ENCODE measurements at regions not wholly inside any gene's neighbourhood (a gene's known extent, or its start where the extent isn't known, plus 50 kb on each side); places are given as distances from the start of the nearest gene placed in this dataset.

DNA sequence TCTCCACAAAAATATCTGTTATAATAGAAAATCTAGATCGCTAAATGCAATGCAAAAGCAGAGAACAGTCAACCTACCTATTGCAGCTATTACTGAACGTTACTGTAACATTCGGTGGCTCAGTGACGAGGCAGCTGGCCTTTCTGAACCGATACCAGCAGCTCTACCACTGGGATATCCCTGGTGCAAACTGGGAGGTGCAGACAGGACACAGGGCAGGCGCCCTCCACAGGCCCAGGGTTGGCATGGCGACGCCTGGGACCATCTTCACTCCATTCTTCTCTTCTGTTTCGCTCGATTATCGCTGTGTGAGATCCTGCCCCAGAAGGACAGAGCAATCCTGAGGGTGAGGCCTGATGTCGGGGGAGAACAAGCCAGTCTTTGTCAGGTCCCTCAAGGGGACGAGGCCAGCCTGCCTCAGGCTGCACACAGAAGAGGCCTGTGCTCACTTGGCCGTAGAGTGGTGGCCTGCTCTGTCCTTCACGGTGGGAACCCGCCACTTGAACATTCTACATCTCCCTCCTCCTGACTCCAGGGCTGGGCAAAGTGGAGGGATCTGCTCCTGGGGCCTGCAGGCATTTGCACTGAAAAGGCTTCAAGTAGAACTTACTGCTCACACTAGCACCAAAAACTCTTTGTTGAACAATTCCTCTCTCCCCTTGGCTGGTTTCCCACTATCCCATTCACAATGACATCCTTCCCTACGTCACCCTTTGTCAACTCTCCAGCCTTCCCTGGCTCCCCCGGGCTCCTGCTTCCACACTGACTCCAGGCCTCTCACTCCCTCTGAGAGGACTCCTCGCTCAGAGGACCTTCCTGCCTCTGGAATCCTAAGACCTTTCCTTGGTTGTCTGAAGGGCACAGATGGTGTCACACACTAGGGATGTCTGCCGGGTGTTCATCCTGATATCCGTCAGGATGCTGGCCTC, 49.7 kb downstream of the CYRIA start:
- no peak for DNase-seq

DNA sequence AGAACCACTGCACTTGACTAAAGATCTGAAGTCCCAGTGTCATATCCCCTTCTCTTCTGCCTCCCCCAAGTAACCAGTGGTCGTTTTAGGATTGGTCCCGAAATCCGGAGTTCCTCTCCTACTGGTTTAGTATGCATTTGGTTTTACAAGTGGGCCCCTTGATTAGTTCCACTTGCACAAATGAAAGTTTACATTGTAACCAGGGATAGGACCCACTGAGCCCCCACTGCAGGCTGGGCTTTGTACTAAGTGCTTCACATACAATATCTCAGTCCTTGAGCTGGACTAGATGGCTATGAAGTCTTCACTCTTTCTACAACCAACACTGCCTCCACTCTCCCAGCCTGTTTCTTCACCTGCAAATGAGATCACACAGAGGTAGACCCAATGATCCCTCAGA, 50.4 kb downstream of the CYRIA start:
- DNase-seq: no peak

- DNase-seq: no peak
Observed at GRCh38 chr2:16614314-16614860, 51.2 kb downstream of the CYRIA start.

DNA sequence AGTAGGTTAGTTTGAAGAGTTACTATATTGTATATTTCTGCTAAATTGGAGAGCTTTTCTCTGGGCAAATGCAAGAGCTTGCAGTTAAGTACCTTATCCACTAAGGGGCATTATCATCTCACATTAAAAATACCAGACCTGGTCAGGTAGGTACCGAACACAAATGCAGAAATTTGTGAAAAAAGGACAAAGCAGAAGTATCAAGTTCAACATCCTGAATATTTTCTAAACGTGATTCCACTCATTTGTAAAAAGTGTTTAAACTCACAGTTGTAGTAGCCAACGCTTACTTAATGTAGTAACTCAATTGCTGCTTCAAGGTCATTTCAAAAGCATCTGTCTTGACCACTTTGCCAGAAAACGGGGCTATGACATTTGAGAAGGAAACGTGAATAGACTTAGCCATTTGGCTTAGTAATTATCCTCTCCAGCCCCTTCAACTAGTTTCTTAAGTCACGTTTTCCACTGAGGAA, 52.1 kb downstream of the CYRIA start:
- no peak for DNase-seq

DNA sequence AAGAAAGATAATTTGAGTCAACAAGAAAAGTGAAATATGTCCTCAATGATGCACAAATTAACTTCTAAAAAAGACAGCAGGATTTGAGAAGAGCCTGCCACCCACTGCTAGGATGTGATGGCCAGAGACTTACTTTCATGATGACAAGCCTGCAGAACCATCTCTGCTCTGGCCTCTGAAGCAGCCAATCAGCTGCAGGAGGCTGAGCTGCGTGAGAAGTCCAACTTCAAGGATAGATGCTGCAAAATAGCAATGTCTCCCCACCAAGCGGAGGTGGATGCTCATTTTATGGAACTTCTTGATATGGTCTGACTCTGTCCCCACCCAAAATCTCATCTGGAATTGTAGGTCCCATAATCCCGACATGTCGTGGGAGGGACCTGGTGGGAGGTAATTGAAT, 53.1 kb downstream of the CYRIA start:
- DNase-seq: no peak

GRCh38 chr2:16609786-16610185, 55.8 kb downstream of the CYRIA start:
- DNase-seq: no peak

- DNase-seq: peak; percentile 25
Observed at GRCh38 chr2:16608661-16609643, 56.7 kb downstream of the CYRIA start.

DNA sequence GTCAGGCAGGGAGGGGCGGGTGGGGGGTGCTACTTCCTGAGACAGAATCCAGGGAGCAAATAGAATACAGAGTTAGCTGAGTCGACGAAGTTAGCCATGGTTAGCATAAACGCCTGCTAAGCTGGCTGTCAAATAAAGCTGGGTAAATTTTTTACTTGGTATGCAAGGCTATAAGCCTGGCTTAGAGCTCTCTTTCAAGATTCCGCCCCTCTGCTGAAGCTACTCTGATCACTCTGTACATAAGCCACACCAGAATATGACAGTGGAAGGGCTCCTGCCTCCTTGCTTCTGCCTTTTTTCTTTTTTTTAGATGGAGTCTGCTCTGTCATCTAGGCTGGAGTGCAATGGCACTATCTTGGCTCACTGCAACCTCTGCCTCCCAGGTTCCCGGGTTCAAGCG, 58.3 kb downstream of the CYRIA start:
- no peak for DNase-seq

DNA sequence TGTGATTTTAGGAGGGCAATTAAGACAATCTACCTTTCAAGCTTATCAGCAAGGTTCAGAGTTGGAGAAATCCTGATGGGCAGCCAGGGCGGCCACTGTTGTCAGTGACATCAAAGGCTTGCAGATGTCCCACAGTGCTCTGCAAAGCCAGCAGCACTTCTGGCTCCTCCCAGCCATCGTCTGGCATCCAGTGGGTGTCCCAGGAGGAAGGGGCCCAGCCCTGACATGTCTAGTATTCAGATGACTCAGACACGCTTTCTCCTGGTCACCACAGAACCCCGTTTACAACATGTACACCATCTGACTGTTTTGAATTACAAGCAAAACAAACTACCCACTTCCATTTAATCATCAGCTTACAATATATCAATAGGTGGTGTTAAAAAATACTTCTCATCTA, 61.4 kb downstream of the CYRIA start:
- no peak for DNase-seq

- no peak for DNase-seq
Observed at GRCh38 chr2:16591370-16591933, 74.2 kb downstream of the CYRIA start.

DNA sequence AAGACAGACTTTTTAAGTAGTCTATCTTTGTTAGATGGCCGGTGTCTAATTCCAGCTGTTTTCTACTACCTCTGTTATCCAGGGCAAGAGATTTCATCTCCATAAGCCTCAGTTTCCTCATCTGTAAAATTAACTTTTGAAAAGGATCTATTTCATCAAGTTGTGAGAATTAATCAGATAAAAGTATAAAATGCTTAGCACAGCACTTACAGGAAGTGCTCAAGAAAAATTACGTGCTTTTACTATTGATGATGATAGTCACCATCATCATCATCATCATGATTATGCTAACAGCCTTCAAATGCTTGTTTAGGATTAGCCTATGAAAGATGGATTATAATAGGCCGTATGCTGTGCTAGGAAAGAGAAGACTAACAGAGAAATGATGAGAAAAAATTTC, 76.2 kb downstream of the CYRIA start:
- no peak for DNase-seq

- no peak for DNase-seq
Observed at GRCh38 chr2:16588565-16588964, 77.1 kb downstream of the CYRIA start.

DNA sequence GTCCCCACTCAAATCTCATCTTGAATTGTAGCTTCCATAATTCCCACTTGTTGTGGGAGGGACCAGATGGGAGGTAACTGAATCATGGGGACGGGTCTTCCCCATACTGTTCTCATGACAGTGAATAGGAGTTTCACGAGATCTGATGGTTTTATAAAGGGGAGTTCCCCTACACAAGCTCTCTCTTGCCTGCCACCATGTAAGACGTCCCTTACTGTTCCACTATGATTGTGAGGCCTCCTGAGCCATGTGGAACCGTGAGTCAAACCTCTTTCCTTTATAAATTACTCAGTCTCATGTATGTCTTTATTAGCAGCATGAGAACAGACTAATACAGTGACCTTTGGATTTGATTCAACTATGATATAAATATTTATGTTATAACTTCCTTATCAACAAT, 78.0 kb downstream of the CYRIA start:
- no peak for DNase-seq

- DNase-seq: no peak
Observed at GRCh38 chr2:16584824-16585540, 80.7 kb downstream of the CYRIA start.

DNA sequence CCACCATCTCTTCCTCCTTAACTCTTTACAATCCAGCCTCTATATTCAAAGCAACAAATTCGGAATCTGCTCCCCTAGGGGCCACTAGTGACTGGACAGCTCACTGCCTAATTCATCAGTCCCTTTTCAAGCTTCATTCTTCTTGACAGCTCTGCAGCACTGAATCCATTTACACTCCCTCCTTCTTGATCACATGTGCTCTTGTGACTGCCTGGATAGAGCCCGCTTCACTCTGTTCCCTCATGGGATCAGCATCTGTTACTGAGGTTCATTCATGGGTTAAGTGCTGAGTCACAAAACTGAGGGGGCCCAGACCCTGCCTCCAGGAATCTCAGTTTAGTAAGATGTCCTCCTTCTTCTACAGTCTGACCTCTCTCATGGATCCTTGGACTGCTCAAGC, 81.5 kb downstream of the CYRIA start:
- no peak for DNase-seq

DNA sequence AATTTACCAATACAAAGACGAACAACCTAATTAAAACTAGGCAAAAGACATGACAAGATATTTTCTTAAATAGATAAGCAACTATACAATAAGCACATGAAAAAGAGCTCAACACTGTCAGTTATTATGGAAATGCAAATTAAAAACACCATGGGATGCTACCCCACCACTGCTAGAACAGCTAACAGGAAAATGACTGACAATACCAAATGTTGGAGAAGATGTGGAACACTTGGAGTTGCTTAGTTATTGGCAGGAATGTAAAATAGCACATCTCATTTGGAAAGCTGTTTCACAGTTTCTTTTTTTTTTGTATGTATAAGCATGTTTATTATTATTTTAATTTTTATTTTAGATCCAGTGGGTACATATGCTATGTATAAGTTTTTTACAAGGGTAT, 84.4 kb downstream of the CYRIA start:
- no peak for DNase-seq

- no peak for DNase-seq
Observed at GRCh38 chr2:16578081-16578480, 87.6 kb downstream of the CYRIA start.

- DNase-seq: no peak
Observed at GRCh38 chr2:16570516-16570915, 95.1 kb downstream of the CYRIA start.

- DNase-seq: no peak
Observed at GRCh38 chr2:16568998-16569784, 96.4 kb downstream of the CYRIA start.

DNA sequence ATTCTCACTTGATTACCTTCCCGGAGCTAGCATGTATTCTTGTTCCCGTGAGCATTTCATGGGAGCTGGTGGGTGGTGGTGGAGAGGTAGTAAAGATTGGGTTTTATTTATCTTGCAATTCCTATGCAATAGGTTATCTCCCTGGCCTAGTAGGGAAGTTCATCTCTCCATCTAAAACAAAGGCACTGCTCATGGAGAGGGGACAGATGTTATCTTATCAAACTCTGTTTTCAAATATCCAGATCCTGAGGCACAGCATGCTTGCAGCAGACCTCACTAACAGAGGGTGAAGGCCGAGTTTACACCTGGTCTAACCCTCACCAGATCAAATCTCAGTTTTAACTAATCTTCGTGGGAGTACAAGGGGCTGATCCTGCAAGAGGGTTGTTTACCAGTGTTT, 98.9 kb downstream of the CYRIA start:
- DNase-seq: no peak

DNA sequence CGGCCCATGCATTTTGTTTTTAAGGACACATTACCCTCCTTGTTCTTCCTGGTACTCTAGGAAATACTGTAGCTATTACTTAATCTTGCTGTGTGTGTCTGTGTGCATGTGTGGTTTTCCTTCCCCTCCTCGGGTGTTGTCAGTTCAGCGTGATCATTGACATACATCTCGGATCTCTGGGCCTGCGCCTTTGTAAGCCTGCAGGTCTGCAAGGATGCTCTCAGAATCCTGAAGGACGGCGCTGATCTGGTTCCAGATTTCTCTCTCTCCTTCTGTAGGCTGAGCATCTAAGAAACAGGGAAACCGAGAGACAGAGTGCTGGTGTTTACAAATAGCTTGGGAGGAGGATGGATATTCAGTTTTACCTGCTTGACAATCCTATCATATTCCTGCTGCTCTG, 100.2 kb downstream of the CYRIA start:
- DNase-seq: no peak

All from NCI-H2171 (cell line).